ENCODE measurements at regions not wholly inside any gene's neighbourhood (a gene's known extent, or its start where the extent isn't known, plus 50 kb on each side); places are given as distances from the start of the nearest gene placed in this dataset.

- no peak for ATAC-seq
These were observed 135.4 kb upstream of the NUDT4 start for GRCh38 chr12:93242154-93242972.

GRCh38 chr12:93243382-93243688 lies 134.4 kb upstream of the NUDT4 start:
- Mint-ChIP-seq H3K27me3 (ENCODE audit: insufficient read depth, low read depth, poor library complexity) (no peaks in the 10 kb centered on the region), H3K36me3 (ENCODE audit: low read depth) (peaks cover 4% of the 10 kb centered on the region)
- TF ChIP-seq ZNF114 (CRISPR knock-in tag; IDR thresholded peaks at IDR 0.05) (no peak), ZNF462 (CRISPR knock-in tag; IDR thresholded peaks at IDR 0.05) (no peak), CREB1 (CRISPR knock-in tag; IDR thresholded peaks at IDR 0.05; ENCODE audit: low read depth) (no peak), NANOG (IDR thresholded peaks at IDR 0.05; ENCODE audit: borderline replicate concordance) (no peak), POLR2AphosphoS5 (IDR thresholded peaks at IDR 0.05; ENCODE audit: low read depth) (no peak), JUNB (IDR thresholded peaks at IDR 0.05; ENCODE audit: unreplicated experiment) (no peak), EZH2 (IDR thresholded peaks at IDR 0.05; ENCODE audit: low read depth, unreplicated experiment) (no peak)

More at GRCh38 chr12:93242154-93242972, 135.4 kb upstream of the NUDT4 start:
- no peak overlapping the region for H2AFZ ChIP-seq
- no peak overlapping the region for H3K4me3 ChIP-seq
- Mint-ChIP-seq H3K9me3 (peaks cover 18% of the 10 kb centered on the region), H3K36me3 (ENCODE audit: low read depth) (peaks cover 4% of the 10 kb centered on the region), H3K4me1 (peaks cover 6% of the 10 kb centered on the region; the same call in 2 of the 3 replicates), H3K4me3 (no peak overlapping the region), H3K27me3 (ENCODE audit: insufficient read depth, low read depth, poor library complexity) (no peaks in the 10 kb centered on the region), H3K27ac (no peak overlapping the region)
- TF ChIP-seq CTCF (conservative IDR thresholded peaks at IDR 0.05; ENCODE audit: low read depth in 2 of 2) (0 out of 4 replicates have a peak, but pooled peaks of 1 of the 2 experiments have one; percentile 21), NANOG (IDR thresholded peaks at IDR 0.05; ENCODE audit: borderline replicate concordance) (no peak)
- H3K4me2 ChIP-seq, result no peak overlapping the region
- no peak for DNase-seq (ENCODE audit: low spot score)
- H3K4me1 ChIP-seq (ENCODE audit: insufficient read depth), result no peaks in the 10 kb centered on the region
- H3K79me2 ChIP-seq (replicated peaks; ENCODE audit: insufficient read depth), result no peaks in the 10 kb centered on the region
- H3F3A ChIP-seq (replicated peaks; ENCODE audit: low read depth), result no peaks in the 10 kb centered on the region
- no peaks in the 10 kb centered on the region for H4K20me1 ChIP-seq (replicated peaks; ENCODE audit: insufficient read depth)
- peaks cover 5% of the 10 kb centered on the region for H3K9me2 ChIP-seq (ENCODE audit: insufficient read depth)
- no peaks in the 10 kb centered on the region for H3K27me3 ChIP-seq (ENCODE audit: insufficient read depth)
- H3K27ac ChIP-seq (ENCODE audit: low read depth), result no peak overlapping the region
- no peaks in the 10 kb centered on the region for H3K36me3 ChIP-seq (ENCODE audit: insufficient read depth)

More at GRCh38 chr12:93243382-93243688, 134.4 kb upstream of the NUDT4 start:
- Histone ChIP-seq H3F3A (replicated peaks; ENCODE audit: low read depth) (no peaks in the 10 kb centered on the region), H2AFZ (no peak overlapping the region), H3K4me2 (no peak overlapping the region), H4K20me1 (replicated peaks; ENCODE audit: insufficient read depth) (no peaks in the 10 kb centered on the region), H3K79me2 (replicated peaks; ENCODE audit: insufficient read depth) (no peaks in the 10 kb centered on the region), H3K9me2 (ENCODE audit: insufficient read depth) (peaks cover 7% of the 10 kb centered on the region), H3K36me3 (ENCODE audit: insufficient read depth) (no peaks in the 10 kb centered on the region), H3K27ac (ENCODE audit: low read depth) (no peak overlapping the region), H3K4me3 (no peak overlapping the region), H3K4me1 (ENCODE audit: insufficient read depth) (no peaks in the 10 kb centered on the region), H3K27me3 (ENCODE audit: insufficient read depth) (no peaks in the 10 kb centered on the region)
- no peak overlapping the region for H3K27ac Mint-ChIP-seq
- no peak for DNase-seq (ENCODE audit: low spot score)
- ATAC-seq, result no peak
- H3K4me3 Mint-ChIP-seq, result no peak overlapping the region
- peaks cover 6% of the 10 kb centered on the region; the same call in 2 of the 3 replicates for H3K4me1 Mint-ChIP-seq
- peaks cover 13% of the 10 kb centered on the region for H3K9me3 Mint-ChIP-seq
